GM04503 (cell line): ENCODE measurements at regions not wholly inside any gene's neighbourhood (a gene's known extent, or its start where the extent isn't known, plus 50 kb on each side); places are given as distances from the start of the nearest gene placed in this dataset.
"Not testable (repeated sequence)": the region's sequence is repeated elsewhere in the genome, so short reads cannot be mapped to it uniquely, and the experiment has no call there.

Source experiments
- DNase-seq: peaks from one replicate; pipeline ENCODE4 v3.0.0-alpha.2; 2012; ENCODE audit warnings: low read depth

DNA sequence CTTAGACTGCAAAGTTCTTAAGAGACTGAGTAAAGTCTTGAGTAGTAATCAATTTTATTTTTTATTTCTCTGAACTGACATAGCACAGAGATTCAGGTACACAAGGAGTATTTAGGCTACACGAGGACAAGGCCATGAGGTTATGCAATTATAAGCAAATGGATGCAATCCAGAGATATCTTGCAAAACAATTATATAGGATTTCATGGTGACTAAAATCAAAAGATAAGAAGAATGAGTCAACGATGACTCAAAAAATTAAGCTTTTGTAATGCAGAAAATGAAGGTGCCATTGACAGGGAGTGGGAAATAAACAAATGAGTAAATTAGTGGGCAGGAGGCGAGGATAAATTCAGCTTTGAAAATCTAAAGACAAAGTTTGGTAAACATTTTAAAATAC lies 66.7 kb upstream of the MYO3A start:
- DNase-seq, result no peak

DNA sequence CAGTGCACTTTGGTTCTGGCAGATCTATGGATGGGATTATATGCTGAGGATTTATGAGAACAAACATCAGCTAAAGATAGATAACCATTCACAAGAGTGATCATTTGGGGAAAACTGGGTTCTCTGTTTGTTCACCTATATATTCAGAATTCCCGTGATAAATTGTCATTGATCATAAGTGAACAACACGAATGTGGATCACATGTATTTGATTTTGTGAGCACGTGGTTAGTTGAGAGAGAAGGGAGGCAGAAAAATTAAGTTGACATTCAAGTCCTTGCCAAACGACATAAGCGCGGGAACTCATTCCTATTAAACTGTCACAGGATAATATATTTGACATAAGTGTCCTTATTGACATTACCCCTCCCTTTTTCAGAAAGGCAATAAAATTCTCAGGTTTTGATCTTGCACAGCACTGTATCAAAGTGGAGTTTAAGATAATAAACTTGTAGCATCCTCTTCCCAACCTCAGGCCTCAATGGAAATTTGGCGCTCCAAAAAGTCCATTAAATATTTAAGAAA lies 64.9 kb upstream of the MYO3A start:
- no peak for DNase-seq

GRCh38 chr10:25869609-25870008 lies 64.4 kb upstream of the MYO3A start:
- no peak for DNase-seq

DNA sequence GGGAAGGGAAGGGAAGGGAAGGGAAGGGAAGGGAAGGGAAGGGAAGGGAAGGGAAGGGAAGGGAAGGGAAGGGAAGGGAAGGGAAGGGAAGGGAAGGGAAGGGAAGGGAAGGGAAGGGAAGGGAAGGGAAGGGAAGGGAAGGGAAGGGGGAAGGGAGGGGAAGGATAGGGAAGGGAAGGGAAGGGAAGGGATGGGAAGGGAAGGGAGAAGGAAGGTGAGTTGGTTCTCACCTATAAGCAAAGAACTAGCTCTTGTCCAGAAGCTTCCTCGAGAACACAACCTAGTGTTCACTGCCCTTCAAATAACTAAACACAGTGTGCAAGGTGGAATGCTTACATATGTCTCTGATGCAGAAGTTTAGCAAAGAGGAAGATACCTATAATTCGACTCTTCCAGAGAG lies 59.6 kb upstream of the MYO3A start:
- not testable (repeated sequence) for DNase-seq

GRCh38 chr10:25875556-25876165 lies 58.4 kb upstream of the MYO3A start:
- peak; percentile 3 for DNase-seq

DNA sequence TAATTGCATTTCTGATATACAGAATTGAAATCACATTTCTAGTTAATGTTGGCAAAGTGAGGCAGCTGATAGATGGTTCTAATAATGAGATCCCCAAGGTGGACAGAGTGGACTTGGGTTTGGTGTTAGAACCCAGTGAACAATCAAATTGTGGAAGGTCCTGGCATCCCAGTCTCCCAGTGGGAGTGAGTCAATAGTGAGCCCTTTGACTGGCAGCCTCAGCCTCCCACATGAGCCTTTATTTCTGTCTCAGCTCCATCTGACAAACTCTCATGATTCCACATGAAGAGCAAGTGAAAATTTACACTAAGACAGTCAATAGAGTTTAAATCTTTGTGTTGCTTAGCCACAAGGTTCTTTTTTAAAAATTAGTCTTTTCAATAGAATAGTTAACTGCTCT lies 56.7 kb upstream of the MYO3A start:
- no peak for DNase-seq
